Mesothelial cell of epicardium (in vitro differentiated cells): ENCODE measurements at regions not wholly inside any gene's neighbourhood (a gene's known extent, or its start where the extent isn't known, plus 50 kb on each side); places are given as distances from the start of the nearest gene placed in this dataset.

Experiments
- DNase-seq, 2 experiments: peaks; one replicate each; pipeline ENCODE4 v3.0.0; 2021; ENCODE audit warnings: low spot score in 2 of 2; ENCODE audit not compliant: unreplicated experiment in 2 of 2
- H3K27ac Mint-ChIP-seq: 2 replicates; pipeline ENCODE4 v1.8.0; 2021; ENCODE audit warnings: mixed read lengths
- H3K27me3 Mint-ChIP-seq: 2 replicates; pipeline ENCODE4 v1.8.0; 2021; ENCODE audit warnings: low read depth, mixed read lengths
- H3K36me3 Mint-ChIP-seq: 2 replicates; pipeline ENCODE4 v1.8.0; 2021; ENCODE audit warnings: mixed read lengths
- H3K4me1 Mint-ChIP-seq: 2 replicates; pipeline ENCODE4 v1.8.0; 2021; ENCODE audit warnings: mixed read lengths
- H3K4me3 Mint-ChIP-seq: 2 replicates; pipeline ENCODE4 v1.8.0; 2021; ENCODE audit warnings: mild to moderate bottlenecking, moderate library complexity, mixed read lengths
- H3K9me3 Mint-ChIP-seq: 2 replicates; pipeline ENCODE4 v1.8.0; 2021; ENCODE audit warnings: mixed read lengths
- CTCF ChIP-seq: fragments of 200-600 bp; sonication (generic); IDR thresholded peaks from one replicate; pipeline ENCODE4 v1.5.0; 2021; ENCODE audit warnings: antibody characterized with exemption; ENCODE audit not compliant: unreplicated experiment

- H3K4me1 Mint-ChIP-seq: peaks cover 14% of the 10 kb centered on the region
- TF ChIP-seq CTCF: no peak
- H3K4me3 Mint-ChIP-seq: no peak overlapping the region
- H3K9me3 Mint-ChIP-seq: peaks cover 17% of the 10 kb centered on the region
- peaks cover 3% of the 10 kb centered on the region for H3K27me3 Mint-ChIP-seq
- DNase-seq: no peak
- no peak overlapping the region for H3K27ac Mint-ChIP-seq
- no peaks in the 10 kb centered on the region for H3K36me3 Mint-ChIP-seq
Observed at GRCh38 chr10:25120188-25120587, 54.6 kb upstream of the GPR158 start.
